ENCODE measurements at regions not wholly inside any gene's neighbourhood (a gene's known extent, or its start where the extent isn't known, plus 50 kb on each side); places are given as distances from the start of the nearest gene placed in this dataset.

GRCh38 chr9:111098093-111098492 lies 59.8 kb upstream of the LPAR1 start:
- POLR2A ChIA-PET, result no interaction called here
- Mint-ChIP-seq H3K9me3 (no peaks in the 10 kb centered on the region), H3K27me3 (ENCODE audit: low read depth) (peaks cover 48% of the 10 kb centered on the region), H3K4me1 (peaks cover 87% of the 10 kb centered on the region), H3K36me3 (no peaks in the 10 kb centered on the region), H3K27ac (no peak overlapping the region), H3K4me3 (no peak overlapping the region)
- CTCF ChIA-PET, result no interaction called here
- ATAC-seq (no peak), DNase-seq (ENCODE audit: low spot score) (no peak)
- TF ChIP-seq RORB (CRISPR knock-in tag; IDR thresholded peaks at IDR 0.05), result no peak
- TF ChIP-seq STAT6 (CRISPR knock-in tag; conservative IDR thresholded peaks at IDR 0.05; ENCODE audit: low read depth), result no peak
- TF ChIP-seq, protein P1, sequence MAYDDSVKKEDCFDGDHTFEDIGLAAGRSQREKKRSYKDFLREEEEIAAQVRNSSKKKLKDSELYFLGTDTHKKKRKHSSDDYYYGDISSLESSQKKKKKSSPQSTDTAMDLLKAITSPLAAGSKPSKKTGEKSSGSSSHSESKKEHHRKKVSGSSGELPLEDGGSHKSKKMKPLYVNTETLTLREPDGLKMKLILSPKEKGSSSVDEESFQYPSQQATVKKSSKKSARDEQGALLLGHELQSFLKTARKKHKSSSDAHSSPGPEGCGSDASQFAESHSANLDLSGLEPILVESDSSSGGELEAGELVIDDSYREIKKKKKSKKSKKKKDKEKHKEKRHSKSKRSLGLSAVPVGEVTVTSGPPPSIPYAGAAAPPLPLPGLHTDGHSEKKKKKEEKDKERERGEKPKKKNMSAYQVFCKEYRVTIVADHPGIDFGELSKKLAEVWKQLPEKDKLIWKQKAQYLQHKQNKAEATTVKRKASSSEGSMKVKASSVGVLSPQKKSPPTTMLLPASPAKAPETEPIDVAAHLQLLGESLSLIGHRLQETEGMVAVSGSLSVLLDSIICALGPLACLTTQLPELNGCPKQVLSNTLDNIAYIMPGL (CRISPR knock-in tag; IDR thresholded peaks at IDR 0.05), result no peak
- no peak for TF ChIP-seq CREM (CRISPR knock-in tag; IDR thresholded peaks at IDR 0.05)
- TF ChIP-seq IRF2 (CRISPR knock-in tag; IDR thresholded peaks at IDR 0.05; ENCODE audit: borderline replicate concordance, low read depth), result no peak
- TF ChIP-seq TCF7 (CRISPR knock-in tag; IDR thresholded peaks at IDR 0.05; ENCODE audit: low read depth), result no peak

DNA sequence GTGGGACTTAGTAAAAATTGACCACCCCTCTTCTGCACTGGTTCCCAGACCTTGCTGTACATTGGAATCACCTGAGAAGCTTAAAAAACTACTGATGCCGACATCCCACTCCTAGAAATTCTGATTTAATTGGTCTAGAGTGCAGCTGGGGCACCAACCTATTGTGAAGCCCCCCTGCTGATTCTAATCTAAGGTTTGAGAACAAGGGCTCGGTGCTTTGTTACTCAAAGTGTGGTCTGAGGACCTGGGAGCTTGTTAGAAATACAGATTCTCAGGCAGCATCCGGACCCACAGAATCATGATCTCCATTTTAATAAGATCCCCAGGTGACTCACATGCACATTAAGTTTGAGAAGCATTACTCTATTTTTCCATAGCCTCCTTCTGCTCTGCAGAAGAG lies 57.8 kb upstream of the LPAR1 start:
- peaks cover 75% of the 10 kb centered on the region for H3K4me1 Mint-ChIP-seq
- no peak for DNase-seq (ENCODE audit: low spot score)
- POLR2A ChIA-PET, result no interaction called here
- no peak for TF ChIP-seq PRDM15 (CRISPR knock-in tag; IDR thresholded peaks at IDR 0.05)
- TF ChIP-seq SP1 (CRISPR knock-in tag; conservative IDR thresholded peaks at IDR 0.05), result no peak
- TF ChIP-seq, protein P2, sequence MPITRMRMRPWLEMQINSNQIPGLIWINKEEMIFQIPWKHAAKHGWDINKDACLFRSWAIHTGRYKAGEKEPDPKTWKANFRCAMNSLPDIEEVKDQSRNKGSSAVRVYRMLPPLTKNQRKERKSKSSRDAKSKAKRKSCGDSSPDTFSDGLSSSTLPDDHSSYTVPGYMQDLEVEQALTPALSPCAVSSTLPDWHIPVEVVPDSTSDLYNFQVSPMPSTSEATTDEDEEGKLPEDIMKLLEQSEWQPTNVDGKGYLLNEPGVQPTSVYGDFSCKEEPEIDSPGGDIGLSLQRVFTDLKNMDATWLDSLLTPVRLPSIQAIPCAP (CRISPR knock-in tag; IDR thresholded peaks at IDR 0.05), result no peak
- TF ChIP-seq, protein P3, sequence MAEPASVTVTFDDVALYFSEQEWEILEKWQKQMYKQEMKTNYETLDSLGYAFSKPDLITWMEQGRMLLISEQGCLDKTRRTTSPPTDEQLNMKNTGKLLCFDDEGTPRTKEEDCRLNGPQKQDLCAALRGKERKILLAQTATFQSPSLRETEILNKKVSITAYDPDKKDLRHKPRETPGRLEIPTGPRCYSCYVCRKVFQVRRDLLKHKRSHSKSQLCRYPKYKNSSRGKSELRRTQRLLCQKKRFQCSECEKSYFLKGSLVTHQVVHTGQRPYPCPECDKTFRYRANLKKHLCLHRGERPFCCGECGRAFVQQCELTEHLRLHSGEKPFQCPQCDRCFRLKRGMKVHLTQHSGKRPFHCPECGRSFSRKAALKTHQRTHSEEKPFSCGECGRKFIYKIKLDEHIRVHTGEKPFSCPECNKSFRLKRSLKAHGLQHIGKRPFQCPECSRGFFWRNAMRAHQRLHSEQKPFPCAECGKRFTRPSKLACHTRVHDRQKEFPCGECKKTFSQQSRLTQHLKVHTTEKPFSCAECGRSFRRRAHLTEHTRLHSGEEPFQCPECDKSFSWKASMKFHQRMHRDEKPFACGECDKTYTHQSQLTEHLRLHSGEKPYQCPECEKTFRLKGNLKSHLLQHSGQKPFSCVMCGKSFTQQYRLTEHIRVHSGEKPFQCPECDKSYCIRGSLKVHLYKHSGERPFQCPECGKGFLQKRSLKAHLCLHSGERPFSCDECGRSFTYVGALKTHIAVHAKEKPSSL (CRISPR knock-in tag; conservative IDR thresholded peaks at IDR 0.05), result no peak
- TF ChIP-seq, protein P4, sequence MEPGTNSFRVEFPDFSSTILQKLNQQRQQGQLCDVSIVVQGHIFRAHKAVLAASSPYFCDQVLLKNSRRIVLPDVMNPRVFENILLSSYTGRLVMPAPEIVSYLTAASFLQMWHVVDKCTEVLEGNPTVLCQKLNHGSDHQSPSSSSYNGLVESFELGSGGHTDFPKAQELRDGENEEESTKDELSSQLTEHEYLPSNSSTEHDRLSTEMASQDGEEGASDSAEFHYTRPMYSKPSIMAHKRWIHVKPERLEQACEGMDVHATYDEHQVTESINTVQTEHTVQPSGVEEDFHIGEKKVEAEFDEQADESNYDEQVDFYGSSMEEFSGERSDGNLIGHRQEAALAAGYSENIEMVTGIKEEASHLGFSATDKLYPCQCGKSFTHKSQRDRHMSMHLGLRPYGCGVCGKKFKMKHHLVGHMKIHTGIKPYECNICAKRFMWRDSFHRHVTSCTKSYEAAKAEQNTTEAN (CRISPR knock-in tag; IDR thresholded peaks at IDR 0.05), result no peak
- no peak for TF ChIP-seq ZNF423 (CRISPR knock-in tag; IDR thresholded peaks at IDR 0.05)
- no peak for TF ChIP-seq FOXJ3 (CRISPR knock-in tag; IDR thresholded peaks at IDR 0.05; ENCODE audit: borderline replicate concordance)
- no peak for TF ChIP-seq ZBTB21 (CRISPR knock-in tag; IDR thresholded peaks at IDR 0.05; ENCODE audit: borderline replicate concordance)
- no peak for TF ChIP-seq NFYB (CRISPR knock-in tag; conservative IDR thresholded peaks at IDR 0.05; ENCODE audit: low read depth)
- no peak for TF ChIP-seq ESRRA (CRISPR knock-in tag; IDR thresholded peaks at IDR 0.05; ENCODE audit: borderline replicate concordance)
- TF ChIP-seq TP53 (CRISPR knock-in tag; IDR thresholded peaks at IDR 0.05), result no peak
- TF ChIP-seq, protein P1 (CRISPR knock-in tag; IDR thresholded peaks at IDR 0.05), result no peak
- no peak for TF ChIP-seq NFE2L1 (CRISPR knock-in tag; IDR thresholded peaks at IDR 0.05)
- TF ChIP-seq ETV6 (CRISPR knock-in tag; IDR thresholded peaks at IDR 0.05), result no peak

More for the DNA sequence above, 57.8 kb upstream of the LPAR1 start:
- Mint-ChIP-seq H3K9me3 (peaks cover 4% of the 10 kb centered on the region; the same call in 1 of the 2 replicates), H3K4me3 (no peak overlapping the region), H3K27ac (peak overlapping the region; percentile 37; the same call in 1 of the 2 replicates), H3K36me3 (no peaks in the 10 kb centered on the region), H3K27me3 (ENCODE audit: low read depth) (peaks cover 28% of the 10 kb centered on the region)
- CTCF ChIA-PET, result interaction anchor here (0.6 kb wide), 2 partner anchors 20 to 60 kb away, joined by 4 to 6 read pairs; no protein-coding TSS in a partner anchor
- peak; percentile 17; the same call in 1 of the 2 replicates for ATAC-seq
